ENCODE measurements at regions not wholly inside any gene's neighbourhood (a gene's known extent, or its start where the extent isn't known, plus 50 kb on each side); places are given as distances from the start of the nearest gene placed in this dataset.

DNA sequence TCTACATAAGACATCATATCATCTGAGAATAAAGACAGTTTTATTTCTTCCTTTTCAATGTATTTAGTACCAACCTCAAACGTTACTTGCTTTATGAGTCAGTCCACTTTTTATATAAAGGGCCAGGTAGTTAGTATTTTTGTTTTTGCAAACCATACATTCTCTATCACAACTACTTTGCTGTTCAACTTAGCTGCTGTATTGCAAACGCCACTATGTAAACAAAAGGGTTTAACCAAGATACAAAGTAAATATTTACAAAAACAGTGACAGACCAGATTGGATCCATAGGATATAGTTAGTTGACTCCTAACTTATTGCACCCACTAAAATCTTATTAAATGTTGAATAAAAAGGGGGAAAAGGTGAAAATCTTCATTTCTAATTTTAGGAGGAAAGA, 87.7 kb upstream of the FOXG1 start:
- TF ChIP-seq, protein P1, sequence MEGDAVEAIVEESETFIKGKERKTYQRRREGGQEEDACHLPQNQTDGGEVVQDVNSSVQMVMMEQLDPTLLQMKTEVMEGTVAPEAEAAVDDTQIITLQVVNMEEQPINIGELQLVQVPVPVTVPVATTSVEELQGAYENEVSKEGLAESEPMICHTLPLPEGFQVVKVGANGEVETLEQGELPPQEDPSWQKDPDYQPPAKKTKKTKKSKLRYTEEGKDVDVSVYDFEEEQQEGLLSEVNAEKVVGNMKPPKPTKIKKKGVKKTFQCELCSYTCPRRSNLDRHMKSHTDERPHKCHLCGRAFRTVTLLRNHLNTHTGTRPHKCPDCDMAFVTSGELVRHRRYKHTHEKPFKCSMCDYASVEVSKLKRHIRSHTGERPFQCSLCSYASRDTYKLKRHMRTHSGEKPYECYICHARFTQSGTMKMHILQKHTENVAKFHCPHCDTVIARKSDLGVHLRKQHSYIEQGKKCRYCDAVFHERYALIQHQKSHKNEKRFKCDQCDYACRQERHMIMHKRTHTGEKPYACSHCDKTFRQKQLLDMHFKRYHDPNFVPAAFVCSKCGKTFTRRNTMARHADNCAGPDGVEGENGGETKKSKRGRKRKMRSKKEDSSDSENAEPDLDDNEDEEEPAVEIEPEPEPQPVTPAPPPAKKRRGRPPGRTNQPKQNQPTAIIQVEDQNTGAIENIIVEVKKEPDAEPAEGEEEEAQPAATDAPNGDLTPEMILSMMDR (conservative IDR thresholded peaks at IDR 0.05; ENCODE audit: low read depth, low read length), result no peak
- no peak for DNase-seq (ENCODE audit: low read depth)
- H3K4me3 ChIP-seq (ENCODE audit: low read length), result no peak overlapping the region

DNA sequence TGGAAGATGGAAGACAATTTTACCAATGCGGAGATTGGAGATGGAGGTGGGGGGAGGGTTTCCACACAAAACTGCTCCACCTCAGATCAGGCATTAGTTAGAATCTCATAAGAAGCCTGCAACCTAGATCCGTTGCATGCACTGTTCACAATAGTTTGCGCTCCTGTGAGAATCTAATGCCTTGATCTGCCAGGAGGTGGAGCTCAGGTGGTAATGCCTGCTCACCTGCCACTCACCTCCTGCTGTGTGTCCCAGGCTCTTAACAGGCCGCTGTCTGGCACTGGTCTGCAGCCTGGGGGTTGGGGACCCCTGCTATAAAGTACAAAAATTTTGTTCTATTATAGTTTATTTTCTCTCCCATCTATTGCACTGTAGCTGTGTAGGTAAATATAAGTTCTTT, 84.9 kb upstream of the FOXG1 start:
- no peak for DNase-seq (ENCODE audit: low read depth)
- H3K4me3 ChIP-seq (ENCODE audit: low read length), result no peak overlapping the region
- TF ChIP-seq, protein P1 (conservative IDR thresholded peaks at IDR 0.05; ENCODE audit: low read depth, low read length), result no peak

DNA sequence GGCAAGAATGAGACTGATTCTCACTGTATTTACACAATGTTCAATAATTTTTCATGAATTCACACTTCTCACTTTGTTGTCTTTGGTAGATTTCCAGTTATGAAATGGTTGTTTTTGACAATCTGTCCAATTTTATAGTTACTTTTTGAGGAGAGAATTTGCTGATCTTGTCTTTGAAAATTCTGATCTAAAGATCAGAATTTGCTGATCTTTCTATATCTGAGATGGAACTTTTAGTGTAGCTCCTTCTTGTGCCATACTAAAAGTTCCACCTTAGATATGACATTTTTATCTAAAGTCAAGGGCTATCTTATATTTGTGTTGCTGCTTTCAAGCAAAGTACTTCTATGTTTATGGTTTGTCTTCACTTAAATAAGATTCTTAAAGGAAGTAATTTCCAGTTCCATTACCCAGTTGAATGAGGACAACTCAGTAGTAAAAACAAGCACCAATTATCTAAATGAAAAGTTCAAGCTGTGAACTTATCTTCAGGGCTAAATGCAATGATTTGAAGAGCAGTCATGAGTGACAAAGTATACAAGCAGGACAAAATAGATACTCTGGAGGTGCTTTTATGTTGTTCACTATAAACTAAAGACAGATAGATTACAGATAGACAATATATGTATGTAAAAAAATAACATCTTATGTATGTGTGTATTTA, 76.4 kb upstream of the FOXG1 start:
- H3K4me3 ChIP-seq (ENCODE audit: low read length), result no peak overlapping the region
- DNase-seq (ENCODE audit: low read depth), result no peak
- TF ChIP-seq, protein P1 (conservative IDR thresholded peaks at IDR 0.05; ENCODE audit: low read depth, low read length), result no peak

DNA sequence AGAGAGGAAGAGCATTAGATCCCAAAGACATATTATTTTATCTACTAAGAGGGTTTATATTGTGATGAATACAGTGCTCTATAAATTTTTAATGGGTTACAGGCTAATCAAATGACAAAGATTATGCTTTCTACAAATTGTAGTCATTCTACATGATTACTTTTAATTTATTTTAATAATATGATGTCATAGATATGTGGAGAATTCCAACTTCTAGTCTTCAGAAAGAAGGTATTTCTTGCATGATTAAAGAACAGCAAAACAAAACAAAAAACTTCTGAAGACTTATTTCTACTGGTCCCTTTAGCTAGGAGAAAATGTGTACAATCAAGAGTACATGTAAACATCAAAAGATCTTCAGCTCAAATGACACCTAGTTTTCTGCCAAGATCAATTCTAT, 71.5 kb upstream of the FOXG1 start:
- TF ChIP-seq, protein P1 (conservative IDR thresholded peaks at IDR 0.05; ENCODE audit: low read depth, low read length), result no peak
- no peak overlapping the region for H3K4me3 ChIP-seq (ENCODE audit: low read length)
- no peak for DNase-seq (ENCODE audit: low read depth)

GRCh38 chr14:28701733-28702132, 64.9 kb upstream of the FOXG1 start:
- TF ChIP-seq, protein P1 (conservative IDR thresholded peaks at IDR 0.05; ENCODE audit: low read depth, low read length), result no peak
- no peak for DNase-seq (ENCODE audit: low read depth)
- H3K4me3 ChIP-seq (ENCODE audit: low read length), result no peak overlapping the region

DNA sequence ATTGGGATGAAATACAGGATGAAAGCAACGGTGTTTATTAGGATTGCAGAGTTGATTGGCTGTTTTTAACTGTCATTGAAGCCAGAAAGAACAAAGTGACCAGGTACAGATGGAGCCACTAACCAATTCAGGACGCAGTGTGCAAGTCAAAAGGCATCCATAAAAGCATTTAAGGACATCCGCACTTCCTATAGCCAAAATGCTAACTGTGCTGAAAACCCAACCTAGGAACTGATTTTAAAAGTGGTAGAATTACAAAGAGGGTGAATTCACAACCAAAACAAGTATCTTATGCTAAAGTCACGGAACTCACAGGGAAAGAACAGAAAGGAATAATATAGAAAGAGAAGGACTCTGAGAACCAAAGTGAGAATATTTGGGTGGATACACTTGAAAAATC, 63.1 kb upstream of the FOXG1 start:
- DNase-seq (ENCODE audit: low read depth), result no peak
- TF ChIP-seq, protein P1 (conservative IDR thresholded peaks at IDR 0.05; ENCODE audit: low read depth, low read length), result no peak
- H3K4me3 ChIP-seq (ENCODE audit: low read length), result no peak overlapping the region

DNA sequence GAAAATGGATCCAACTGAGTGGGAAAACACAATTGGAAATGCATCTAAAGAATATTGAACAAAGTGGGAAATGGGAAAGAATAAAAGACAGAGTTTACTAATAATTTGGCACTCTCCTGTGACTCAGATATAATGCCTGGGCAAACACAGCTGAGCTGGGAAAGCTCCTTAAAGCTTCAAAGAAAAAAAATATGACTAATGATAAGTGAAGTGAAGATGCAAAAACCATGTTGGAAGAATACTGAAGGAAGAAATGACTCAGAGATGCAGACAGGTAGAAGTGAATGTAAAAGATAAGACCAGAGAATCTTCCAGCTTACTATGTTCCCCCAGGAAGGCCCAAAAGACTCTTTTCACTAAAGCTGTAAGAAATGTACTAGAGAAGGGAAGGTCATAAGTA, 62.4 kb upstream of the FOXG1 start:
- TF ChIP-seq, protein P1 (conservative IDR thresholded peaks at IDR 0.05; ENCODE audit: low read depth, low read length), result no peak
- no peak overlapping the region for H3K4me3 ChIP-seq (ENCODE audit: low read length)
- DNase-seq (ENCODE audit: low read depth), result no peak
